T-helper 1 cell (primary cell): ENCODE measurements at regions not wholly inside any gene's neighbourhood (a gene's known extent, or its start where the extent isn't known, plus 50 kb on each side); places are given as distances from the start of the nearest gene placed in this dataset.

Experiments
- DNase-seq, 5 donors: peaks; one replicate each; pipeline ENCODE4 v3.0.0-alpha.2; 2012 to 2020

GRCh38 chr6:79301290-79301689, 66.8 kb upstream of the HMGN3 start:
- no peak for DNase-seq

- no peak for DNase-seq
Measured at GRCh38 chr6:79296211-79296610, 61.7 kb upstream of the HMGN3 start.
